Adrenal gland (tissue), 9 donors: ENCODE measurements at regions not wholly inside any gene's neighbourhood (a gene's known extent, or its start where the extent isn't known, plus 50 kb on each side); places are given as distances from the start of the nearest gene placed in this dataset.

Experiments
- DNase-seq, 7 donors: peaks; one replicate each; pipeline ENCODE4 v3.0.0-alpha.2; 2019 to 2020
- H3K27ac ChIP-seq, 5 donors: fragments of 200-600 bp; sonication (generic) in 4 of 5; 1 replicate in 3 of 5; 2 replicates in 2 of 5; pipeline versions ENCODE4 v1.5.1 to v1.8.0; 2016 to 2020; ENCODE audit warnings: mild to moderate bottlenecking in 1 of 5
- H3K27me3 ChIP-seq: fragments of 200-600 bp; 2 replicates; pipeline ENCODE4 v1.8.0; 2021
- H3K36me3 ChIP-seq, 2 donors: fragments of 200-600 bp; replicated peaks in 1 of 2; 1 replicate in 1 of 2; 2 replicates in 1 of 2; pipeline versions ENCODE4 v1.5.1 to v1.8.0; 2018 to 2022
- H3K4me1 ChIP-seq, 2 donors: fragments of 200-600 bp; replicated peaks in 1 of 2; 1 replicate in 1 of 2; 2 replicates in 1 of 2; pipeline versions ENCODE4 v1.5.1 to v1.8.0; 2018 to 2021
- H3K4me3 ChIP-seq, 4 donors: fragments of 200-600 bp; sonication (generic) in 3 of 4; one replicate each; pipeline ENCODE4 v1.5.1; 2016 to 2018
- H3K9me3 ChIP-seq, 3 donors: fragments of 200-600 bp; sonication (generic) in 1 of 3; replicated peaks in 1 of 3; 1 replicate in 2 of 3; 2 replicates in 1 of 3; pipeline versions ENCODE4 v1.5.1 to v1.8.0; 2016 to 2021
- POLR2A ChIP-seq, 2 donors: fragments of 450-650 bp; IDR thresholded peaks; one replicate each; pipeline ENCODE4 v1.6.1; 2017; ENCODE audit warnings: antibody characterized with exemption in 2 of 2, mild to moderate bottlenecking in 2 of 2, moderate library complexity in 1 of 2
- WGBS, 4 donors: extraction: QIAGEN DNeasy Blood & Tissue Kit in 2 of 4; methylation state at CpG; one replicate each; pipeline versions ENCODE4 v1.1.5 to v1.1.7; 2013 to 2017; 5-methylcytosine and 5-hydroxymethylcytosine counted together
- intact Hi-C, 2 donors: fragments of 100-400 bp; cut with DNase I; formaldehyde crosslinking; loops; one replicate each; pipeline versions ENCODE4 v1.14.1 to v1.15.0; 2022 to 2023
- TF ChIP-seq, protein P1 (sequence below), 6 experiments: fragments of 450-650 bp in 4 of 6; fragments of 200-600 bp in 2 of 6; sonication (generic) in 1 of 6; IDR thresholded peaks; 1 replicate in 5 of 6; 2 replicates in 1 of 6; pipeline versions ENCODE4 v1.5.1 to v1.8.0; 2016 to 2021; ENCODE audit warnings: antibody characterized with exemption in 6 of 6, mild to moderate bottlenecking in 2 of 6, moderate library complexity in 1 of 6
- donor health status: healthy with polysubstance abuse.
- donor health status: Bipolar disorder and iron deficiency.
- donor health status: DM: yes; HTN: yes; CAD: no.
- donor health status: DM: no; HTN: no; CAD: no.
- donor health status: DM: no; HTN: no; CAD: no.

DNA sequence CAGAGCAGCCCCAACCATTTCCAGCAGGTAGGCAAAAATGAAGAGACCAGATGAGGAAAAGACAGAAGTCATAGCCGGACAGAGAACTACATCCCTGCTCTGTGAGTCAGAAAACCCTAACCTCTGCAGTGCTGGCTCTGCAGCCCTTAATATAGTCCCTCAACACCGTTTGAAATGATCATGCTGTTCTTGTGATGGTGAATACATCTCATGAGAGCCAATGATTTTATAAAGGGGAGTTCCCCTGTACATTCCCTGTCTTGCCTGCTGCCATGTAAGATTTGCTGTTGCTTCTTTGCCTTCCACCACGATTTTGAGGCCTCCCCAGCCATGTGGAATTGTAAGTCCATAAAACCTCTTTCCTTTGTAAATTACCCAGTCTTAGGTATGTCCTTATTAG lies 216.8 kb upstream of the RFX3 start:
- 61 to 84% (median 71%) methylated on average over 3 of the region's 3 CpGs for WGBS, 4 donors
- intact Hi-C loops: no loop called here
- no peaks in the 10 kb centered on the region for H3K9me3 ChIP-seq
- DNase-seq: no peak
- H3K36me3 ChIP-seq: no peaks in the 10 kb centered on the region
- no peaks in the 10 kb centered on the region for H3K4me1 ChIP-seq
- no peak overlapping the region for H3K4me3 ChIP-seq
- H3K27me3 ChIP-seq: no peaks in the 10 kb centered on the region
- TF ChIP-seq POLR2A (IDR thresholded peaks at IDR 0.05): no peak
- TF ChIP-seq, protein P1, sequence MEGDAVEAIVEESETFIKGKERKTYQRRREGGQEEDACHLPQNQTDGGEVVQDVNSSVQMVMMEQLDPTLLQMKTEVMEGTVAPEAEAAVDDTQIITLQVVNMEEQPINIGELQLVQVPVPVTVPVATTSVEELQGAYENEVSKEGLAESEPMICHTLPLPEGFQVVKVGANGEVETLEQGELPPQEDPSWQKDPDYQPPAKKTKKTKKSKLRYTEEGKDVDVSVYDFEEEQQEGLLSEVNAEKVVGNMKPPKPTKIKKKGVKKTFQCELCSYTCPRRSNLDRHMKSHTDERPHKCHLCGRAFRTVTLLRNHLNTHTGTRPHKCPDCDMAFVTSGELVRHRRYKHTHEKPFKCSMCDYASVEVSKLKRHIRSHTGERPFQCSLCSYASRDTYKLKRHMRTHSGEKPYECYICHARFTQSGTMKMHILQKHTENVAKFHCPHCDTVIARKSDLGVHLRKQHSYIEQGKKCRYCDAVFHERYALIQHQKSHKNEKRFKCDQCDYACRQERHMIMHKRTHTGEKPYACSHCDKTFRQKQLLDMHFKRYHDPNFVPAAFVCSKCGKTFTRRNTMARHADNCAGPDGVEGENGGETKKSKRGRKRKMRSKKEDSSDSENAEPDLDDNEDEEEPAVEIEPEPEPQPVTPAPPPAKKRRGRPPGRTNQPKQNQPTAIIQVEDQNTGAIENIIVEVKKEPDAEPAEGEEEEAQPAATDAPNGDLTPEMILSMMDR (IDR thresholded peaks at IDR 0.05): no peak
- H3K27ac ChIP-seq: no peak overlapping the region

DNA sequence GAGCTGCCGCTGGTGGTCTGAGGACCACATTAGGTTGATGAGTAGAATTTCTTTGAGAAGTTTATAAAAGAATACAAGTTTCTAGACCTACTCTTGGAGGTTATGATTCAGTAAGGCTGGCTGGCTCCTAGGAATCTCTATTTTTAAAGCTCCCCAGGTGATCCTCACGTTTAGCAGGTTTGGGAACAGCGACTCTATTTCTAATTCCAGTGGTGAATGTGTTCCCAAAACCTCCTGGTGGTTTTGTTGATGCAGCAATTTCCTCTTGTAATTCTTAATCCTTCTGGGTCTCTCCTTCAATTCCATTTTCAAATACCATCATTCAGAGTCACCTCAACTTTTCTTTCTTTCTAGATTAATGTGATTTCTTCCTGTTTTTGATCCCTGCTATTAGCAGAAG lies 215.9 kb upstream of the RFX3 start:
- H3K4me1 ChIP-seq: no peaks in the 10 kb centered on the region
- no peak for DNase-seq
- intact Hi-C loops: no loop called here
- TF ChIP-seq POLR2A (IDR thresholded peaks at IDR 0.05): no peak
- TF ChIP-seq, protein P1 (IDR thresholded peaks at IDR 0.05): no peak
- no peaks in the 10 kb centered on the region for H3K36me3 ChIP-seq
- WGBS, 4 donors: 76 to 96% (median 85%) methylated on average over 3 of the region's 3 CpGs
- H3K27ac ChIP-seq: no peak overlapping the region
- no peaks in the 10 kb centered on the region for H3K9me3 ChIP-seq
- no peak overlapping the region for H3K4me3 ChIP-seq
- H3K27me3 ChIP-seq: no peaks in the 10 kb centered on the region

DNA sequence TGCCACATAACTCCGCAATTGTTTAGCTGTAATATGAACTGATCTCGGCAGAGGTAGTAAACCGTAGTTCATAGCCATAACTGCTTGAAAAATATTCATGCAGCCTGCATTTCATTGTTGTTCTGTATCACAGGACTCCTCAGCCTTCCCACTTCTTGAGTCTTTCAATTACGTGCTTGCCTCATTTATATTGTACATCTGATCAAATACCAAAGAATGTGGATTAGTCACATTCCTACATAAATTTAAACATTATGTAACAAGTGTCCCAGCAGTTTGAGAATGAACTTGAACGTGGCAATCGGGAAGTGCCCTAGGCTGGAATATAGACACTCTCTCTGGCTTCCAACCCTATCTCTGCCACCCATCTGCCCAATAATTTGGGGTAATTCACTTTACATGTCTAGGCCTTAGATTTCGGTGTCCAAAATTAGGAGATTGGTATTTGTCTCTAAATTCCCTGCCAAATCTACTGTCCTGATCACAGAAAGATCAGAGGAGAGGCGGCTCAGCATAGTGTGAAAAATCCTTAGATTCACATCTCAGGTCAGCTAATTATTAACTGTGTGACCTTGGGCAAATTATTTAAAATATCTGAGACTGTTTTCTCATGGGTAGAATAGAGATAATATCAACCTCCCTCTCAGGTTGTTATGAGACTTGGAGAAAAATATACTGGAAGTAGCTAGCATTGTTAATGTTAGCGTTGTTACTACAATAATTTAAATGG lies 215.1 kb upstream of the RFX3 start:
- Histone ChIP-seq H3K4me3 (no peak overlapping the region), H3K9me3 (no peaks in the 10 kb centered on the region), H3K36me3 (no peaks in the 10 kb centered on the region), H3K27me3 (no peaks in the 10 kb centered on the region), H3K4me1 (no peaks in the 10 kb centered on the region), H3K27ac (no peak overlapping the region)
- intact Hi-C loops: no loop called here
- DNase-seq: no peak
- WGBS, 4 donors: 88 to 95% (median 90%) methylated on average over 9 of the region's 9 CpGs
- TF ChIP-seq, protein P1 (IDR thresholded peaks at IDR 0.05): no peak
- TF ChIP-seq POLR2A (IDR thresholded peaks at IDR 0.05): no peak

DNA sequence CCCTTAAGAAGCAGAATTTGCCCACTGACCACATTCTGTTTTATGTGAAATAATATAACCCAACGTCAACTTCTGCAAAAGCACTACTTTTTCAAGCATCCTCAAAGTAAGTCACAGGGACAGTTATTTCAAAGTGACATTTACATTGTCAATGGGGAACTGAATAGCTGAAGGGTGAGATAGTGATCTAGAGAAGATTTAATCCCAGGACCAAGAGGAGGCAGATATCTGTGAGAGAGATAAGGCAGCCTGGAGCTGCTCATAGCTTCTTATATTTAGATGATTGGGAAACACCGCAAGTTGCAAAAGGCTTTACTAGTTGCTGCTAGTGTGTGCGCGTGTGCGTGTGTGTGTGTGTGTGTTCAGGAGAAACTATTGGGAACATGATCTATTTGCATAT lies 210.4 kb upstream of the RFX3 start:
- Histone ChIP-seq H3K9me3 (no peaks in the 10 kb centered on the region), H3K4me1 (peaks cover 0 to 11% of the 10 kb centered on the region in 2 donors), H3K36me3 (no peaks in the 10 kb centered on the region), H3K4me3 (no peak overlapping the region), H3K27ac (no peak overlapping the region), H3K27me3 (no peaks in the 10 kb centered on the region)
- 57 to 66% (median 62%) methylated on average over 5 of the region's 5 CpGs for WGBS, 4 donors
- intact Hi-C loops: loop anchor here in 1 of 2 donors (10.0 kb wide), 1 partner anchor 629 kb away; no protein-coding TSS in a partner anchor
- DNase-seq: no peak
- TF ChIP-seq, protein P1 (IDR thresholded peaks at IDR 0.05): no peak
- no peak for TF ChIP-seq POLR2A (IDR thresholded peaks at IDR 0.05)
